H9 (cell line): ENCODE measurements at regions not wholly inside any gene's neighbourhood (a gene's known extent, or its start where the extent isn't known, plus 50 kb on each side); places are given as distances from the start of the nearest gene placed in this dataset.

Source experiments
- DNase-seq: peaks from one replicate; pipeline ENCODE4 v3.0.0-alpha.2; 2017
- H2AFZ ChIP-seq: one replicate; pipeline ENCODE4 v1.6.1; 2013; ENCODE audit warnings: mild to moderate bottlenecking, low read length, control low read depth, moderate library complexity
- H2AK5ac ChIP-seq: 2 replicates; pipeline ENCODE4 v1.6.1; 2013; ENCODE audit warnings: low read length, control low read depth, mixed read lengths; ENCODE audit not compliant: insufficient read length
- H2BK120ac ChIP-seq: one replicate; pipeline ENCODE4 v1.6.1; 2013; ENCODE audit warnings: low read depth, mild to moderate bottlenecking, low read length, control low read depth, inconsistent platforms; ENCODE audit not compliant: poor library complexity, severe bottlenecking
- H2BK12ac ChIP-seq: 2 replicates; pipeline ENCODE4 v1.6.1; 2013; ENCODE audit warnings: low read length, control low read depth, mixed read lengths, low read depth; ENCODE audit not compliant: insufficient read length
- H2BK15ac ChIP-seq: 2 replicates; pipeline ENCODE4 v1.6.1; 2013; ENCODE audit warnings: low read depth, low read length, control low read depth
- H2BK20ac ChIP-seq: one replicate; pipeline ENCODE4 v1.6.1; 2013; ENCODE audit warnings: low read depth, mild to moderate bottlenecking, low read length, control low read depth, inconsistent platforms; ENCODE audit not compliant: poor library complexity, severe bottlenecking
- H2BK5ac ChIP-seq: 2 replicates; pipeline ENCODE4 v1.6.1; 2013; ENCODE audit warnings: low read length, control low read depth, mixed read lengths; ENCODE audit not compliant: insufficient read length
- H3K14ac ChIP-seq: 2 replicates; pipeline ENCODE4 v1.6.1; 2013; ENCODE audit warnings: low read length, control low read depth; ENCODE audit not compliant: insufficient read depth
- H3K18ac ChIP-seq: 2 replicates; pipeline ENCODE4 v1.6.1; 2013; ENCODE audit warnings: low read depth, mild to moderate bottlenecking, mixed read lengths, low read length, control low read depth; ENCODE audit not compliant: insufficient read length
- H3K23ac ChIP-seq: 2 replicates; pipeline ENCODE4 v1.6.1; 2013; ENCODE audit warnings: low read length, control low read depth, mixed read lengths, low read depth; ENCODE audit not compliant: insufficient read length
- H3K23me2 ChIP-seq: 2 replicates; pipeline ENCODE4 v1.6.1; 2013; ENCODE audit warnings: low read depth, mild to moderate bottlenecking, mixed read lengths, low read length, control low read depth; ENCODE audit not compliant: insufficient read length, poor library complexity, severe bottlenecking
- H3K27ac ChIP-seq: 2 replicates; pipeline ENCODE4 v1.5.1; 2013; ENCODE audit warnings: low read length, control low read depth, mixed read lengths, low read depth; ENCODE audit not compliant: insufficient read length
- H3K27me3 ChIP-seq: 2 replicates; pipeline ENCODE4 v1.6.1; 2013; ENCODE audit warnings: low read length, control low read depth, inconsistent platforms; ENCODE audit not compliant: insufficient read depth
- H3K4ac ChIP-seq: 2 replicates; pipeline ENCODE4 v1.6.1; 2013; ENCODE audit warnings: low read depth, mild to moderate bottlenecking, control low read depth, inconsistent platforms, low read length, moderate library complexity
- H3K4me1 ChIP-seq: 2 replicates; pipeline ENCODE4 v1.6.1; 2013; ENCODE audit warnings: low read length, control low read depth, inconsistent platforms; ENCODE audit not compliant: insufficient read depth
- H3K4me2 ChIP-seq: 2 replicates; pipeline ENCODE4 v1.6.1; 2013; ENCODE audit warnings: low read length, control low read depth, mixed read lengths; ENCODE audit not compliant: insufficient read length, insufficient read depth
- H3K56ac ChIP-seq: 2 replicates; pipeline ENCODE4 v1.6.1; 2013; ENCODE audit warnings: low read depth, mild to moderate bottlenecking, mixed read lengths, low read length, control low read depth; ENCODE audit not compliant: insufficient read length
- H3K79me1 ChIP-seq: 2 replicates; pipeline ENCODE4 v1.6.1; 2013; ENCODE audit warnings: low read depth, mild to moderate bottlenecking, moderate library complexity, low read length, control low read depth, inconsistent platforms; ENCODE audit not compliant: insufficient read depth, poor library complexity, severe bottlenecking
- H3K79me2 ChIP-seq: 2 replicates; pipeline ENCODE4 v1.6.1; 2013; ENCODE audit warnings: low read length, control low read depth, inconsistent platforms; ENCODE audit not compliant: insufficient read depth
- H3K9ac ChIP-seq: 2 replicates; pipeline ENCODE4 v1.6.1; 2013; ENCODE audit warnings: low read length, control low read depth, mixed read lengths; ENCODE audit not compliant: insufficient read length; ENCODE audit errors: extremely low read depth
- H3K9me3 ChIP-seq: one replicate; pipeline ENCODE4 v1.6.1; 2013; ENCODE audit warnings: low read depth, low read length, inconsistent platforms; ENCODE audit not compliant: control insufficient read depth
- H3T11ph ChIP-seq: one replicate; pipeline ENCODE4 v1.6.1; 2013; ENCODE audit warnings: mild to moderate bottlenecking, low read length, control low read depth, inconsistent platforms
- H4K20me1 ChIP-seq: one replicate; pipeline ENCODE4 v1.6.1; 2013; ENCODE audit not compliant: control insufficient read depth, insufficient read length, insufficient read depth
- H4K5ac ChIP-seq: 2 replicates; pipeline ENCODE4 v1.6.1; 2013; ENCODE audit warnings: low read depth, mild to moderate bottlenecking, mixed read lengths, low read length, control low read depth; ENCODE audit not compliant: insufficient read length
- H4K8ac ChIP-seq: replicated peaks from 2 replicates; pipeline ENCODE4 v1.6.1; 2013; ENCODE audit warnings: low read length, control low read depth, mixed read lengths, low read depth; ENCODE audit not compliant: insufficient read length
- H4K91ac ChIP-seq: 2 replicates; pipeline ENCODE4 v1.6.1; 2013; ENCODE audit warnings: low read depth, mild to moderate bottlenecking, moderate library complexity, mixed read lengths, low read length, control low read depth; ENCODE audit not compliant: insufficient read length
- H3K27ac Mint-ChIP-seq, 3 experiments: 2 replicates in 2 of 3; 3 replicates in 1 of 3; pipeline ENCODE4 v1.8.0; 2020 to 2021; ENCODE audit warnings: mixed read lengths in 3 of 3, mild to moderate bottlenecking in 1 of 3, moderate library complexity in 1 of 3
- H3K27me3 Mint-ChIP-seq: 2 replicates; pipeline ENCODE4 v1.8.0; 2021; ENCODE audit warnings: low read depth, mild to moderate bottlenecking, moderate library complexity, mixed read lengths
- H3K36me3 Mint-ChIP-seq, 3 experiments: 2 replicates in 2 of 3; 3 replicates in 1 of 3; pipeline ENCODE4 v1.8.0; 2020 to 2021; ENCODE audit warnings: low read depth in 3 of 3, mixed read lengths in 3 of 3; ENCODE audit not compliant: insufficient read depth in 1 of 3
- H3K4me1 Mint-ChIP-seq, 2 experiments: 2 replicates each; pipeline ENCODE4 v1.8.0; 2020; ENCODE audit warnings: mixed read lengths in 2 of 2
- H3K4me3 Mint-ChIP-seq, 2 experiments: 2 replicates in 1 of 2; 3 replicates in 1 of 2; pipeline ENCODE4 v1.8.0; 2020 to 2021; ENCODE audit warnings: mild to moderate bottlenecking in 2 of 2, mixed read lengths in 2 of 2, moderate library complexity in 1 of 2
- H3K9me3 Mint-ChIP-seq, 2 experiments: 2 replicates in 1 of 2; 3 replicates in 1 of 2; pipeline ENCODE4 v1.8.0; 2020; ENCODE audit warnings: mild to moderate bottlenecking in 2 of 2, mixed read lengths in 2 of 2, moderate library complexity in 1 of 2
- WGBS: extraction: QIAGEN DNeasy Blood & Tissue Kit; methylation state at CpG from one replicate; pipeline ENCODE4 v1.1.7; 2013; ENCODE audit warnings: missing lambda C conversion rate, low lambda C conversion rate, mixed read lengths; ENCODE audit not compliant: insufficient read length; ENCODE audit errors: extremely low coverage; 5-methylcytosine and 5-hydroxymethylcytosine counted together
- TF ChIP-seq, protein P1 (sequence below): fragments of 200-600 bp; sonication (generic); conservative IDR thresholded peaks from 3 replicates; pipeline ENCODE4 v1.8.0; 2021; ENCODE audit warnings: antibody characterized with exemption, mild to moderate bottlenecking

DNA sequence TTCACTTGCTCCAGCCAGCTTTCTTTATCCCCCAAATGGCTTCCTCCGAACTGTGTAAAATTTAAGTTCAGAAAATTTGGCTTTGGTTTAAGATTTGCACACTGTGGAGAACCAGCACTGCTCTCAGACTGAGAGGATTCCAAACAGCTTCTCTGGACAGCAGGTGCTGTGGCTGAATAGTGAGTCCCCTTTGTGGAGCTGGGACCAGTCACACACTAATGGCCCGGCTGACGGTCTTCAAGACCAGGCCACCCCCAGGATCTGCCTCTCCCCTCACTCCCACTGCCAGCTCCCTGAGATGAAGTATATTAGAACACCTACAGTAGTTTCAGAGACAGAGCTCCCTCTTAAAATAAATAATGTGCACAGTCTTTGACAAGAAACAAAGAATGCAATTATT, 267.3 kb downstream of the BCAT1 start:
- Histone ChIP-seq H4K20me1 (no peaks in the 10 kb centered on the region), H3K4me1 (no peaks in the 10 kb centered on the region), H2AFZ (no peak overlapping the region), H3T11ph (no peak overlapping the region), H4K91ac (no peak overlapping the region), H3K14ac (no peak overlapping the region), H2BK5ac (no peak overlapping the region), H3K4me2 (no peak overlapping the region), H2BK15ac (no peak overlapping the region), H3K79me1 (no peaks in the 10 kb centered on the region), H3K4ac (no peak overlapping the region), H3K23ac (no peak overlapping the region), H3K27ac (no peak overlapping the region), H4K8ac (no peak overlapping the region), H2BK120ac (no peak overlapping the region), H3K9ac (no peak overlapping the region), H2BK20ac (no peak overlapping the region), H3K27me3 (no peaks in the 10 kb centered on the region), H2AK5ac (no peak overlapping the region), H4K5ac (no peak overlapping the region), H3K23me2 (no peaks in the 10 kb centered on the region), H3K9me3 (no peaks in the 10 kb centered on the region), H3K56ac (no peak overlapping the region), H3K18ac (no peak overlapping the region), H3K79me2 (no peaks in the 10 kb centered on the region), H2BK12ac (no peak overlapping the region)
- no CpG with 5 or more reads among the region's 3 CpGs for WGBS
- no peak for DNase-seq
- TF ChIP-seq, protein P1, sequence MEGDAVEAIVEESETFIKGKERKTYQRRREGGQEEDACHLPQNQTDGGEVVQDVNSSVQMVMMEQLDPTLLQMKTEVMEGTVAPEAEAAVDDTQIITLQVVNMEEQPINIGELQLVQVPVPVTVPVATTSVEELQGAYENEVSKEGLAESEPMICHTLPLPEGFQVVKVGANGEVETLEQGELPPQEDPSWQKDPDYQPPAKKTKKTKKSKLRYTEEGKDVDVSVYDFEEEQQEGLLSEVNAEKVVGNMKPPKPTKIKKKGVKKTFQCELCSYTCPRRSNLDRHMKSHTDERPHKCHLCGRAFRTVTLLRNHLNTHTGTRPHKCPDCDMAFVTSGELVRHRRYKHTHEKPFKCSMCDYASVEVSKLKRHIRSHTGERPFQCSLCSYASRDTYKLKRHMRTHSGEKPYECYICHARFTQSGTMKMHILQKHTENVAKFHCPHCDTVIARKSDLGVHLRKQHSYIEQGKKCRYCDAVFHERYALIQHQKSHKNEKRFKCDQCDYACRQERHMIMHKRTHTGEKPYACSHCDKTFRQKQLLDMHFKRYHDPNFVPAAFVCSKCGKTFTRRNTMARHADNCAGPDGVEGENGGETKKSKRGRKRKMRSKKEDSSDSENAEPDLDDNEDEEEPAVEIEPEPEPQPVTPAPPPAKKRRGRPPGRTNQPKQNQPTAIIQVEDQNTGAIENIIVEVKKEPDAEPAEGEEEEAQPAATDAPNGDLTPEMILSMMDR, result no peak
- Mint-ChIP-seq H3K4me1 (peaks cover 7 to 8% of the 10 kb centered on the region in 2 experiments), H3K27me3 (no peaks in the 10 kb centered on the region), H3K27ac (no peak overlapping the region), H3K4me3 (no peak overlapping the region), H3K9me3 (peaks cover 0 to 9% of the 10 kb centered on the region in 2 experiments; a peak in 3 of 5 replicates), H3K36me3 (no peaks in the 10 kb centered on the region)
